NCI-H1092 (cell line): ENCODE measurements at regions not wholly inside any gene's neighbourhood (a gene's known extent, or its start where the extent isn't known, plus 50 kb on each side); places are given as distances from the start of the nearest gene placed in this dataset.

ENCODE experiments used
- DNase-seq: peaks from one replicate; lab custom pipeline; 2025; lab: John Stamatoyannopoulos, UW

GRCh38 chr2:220174826-220175225 is 547.4 kb downstream of the SLC4A3 start:
- DNase-seq = no peak

GRCh38 chr2:220175967-220176366 is 548.5 kb downstream of the SLC4A3 start:
- DNase-seq = no peak

- no peak for DNase-seq
Measured at GRCh38 chr2:220178991-220179695, 551.7 kb downstream of the SLC4A3 start.

- no peak for DNase-seq
Measured at GRCh38 chr2:220181165-220181564, 553.7 kb downstream of the SLC4A3 start.

- no peak for DNase-seq
Measured at GRCh38 chr2:220182790-220183189, 555.4 kb downstream of the SLC4A3 start.

- DNase-seq = no peak
Measured at GRCh38 chr2:220185766-220186305, 558.4 kb downstream of the SLC4A3 start.

- no peak for DNase-seq
Measured at GRCh38 chr2:220188031-220188430, 560.6 kb downstream of the SLC4A3 start.

- DNase-seq = no peak
Measured at GRCh38 chr2:220191031-220191430, 563.6 kb downstream of the SLC4A3 start.

GRCh38 chr2:220191737-220192136 is 564.3 kb downstream of the SLC4A3 start:
- no peak for DNase-seq

GRCh38 chr2:220192994-220193753 is 565.7 kb downstream of the SLC4A3 start:
- DNase-seq = no peak

GRCh38 chr2:220194630-220195584 is 567.5 kb downstream of the SLC4A3 start:
- DNase-seq = no peak

GRCh38 chr2:220198896-220199295 is 571.5 kb downstream of the SLC4A3 start:
- no peak for DNase-seq

- no peak for DNase-seq
Measured at GRCh38 chr2:220202066-220202465, 574.6 kb downstream of the SLC4A3 start.

GRCh38 chr2:220209093-220209492 is 581.7 kb downstream of the SLC4A3 start:
- DNase-seq = no peak

GRCh38 chr2:220209751-220210150 is 582.3 kb downstream of the SLC4A3 start:
- no peak for DNase-seq

GRCh38 chr2:220212296-220213080 is 585.1 kb downstream of the SLC4A3 start:
- no peak for DNase-seq

- no peak for DNase-seq
Measured at GRCh38 chr2:220215785-220216184, 588.4 kb downstream of the SLC4A3 start.

- no peak for DNase-seq
Measured at GRCh38 chr2:220219371-220219770, 591.9 kb downstream of the SLC4A3 start.

- no peak for DNase-seq
Measured at GRCh38 chr2:220220009-220220408, 592.6 kb downstream of the SLC4A3 start.

- DNase-seq = no peak
Measured at GRCh38 chr2:220221992-220222391, 594.6 kb downstream of the SLC4A3 start.
